Common myeloid progenitor, CD34-positive (primary cell): ENCODE measurements at regions not wholly inside any gene's neighbourhood (a gene's known extent, or its start where the extent isn't known, plus 50 kb on each side); places are given as distances from the start of the nearest gene placed in this dataset.

Experiments
- CTCF ChIA-PET: fragments of 350-600 bp; sonication (Branson Sonifier 250); formaldehyde crosslinking; loops from one replicate; lab custom pipeline; 2021; ENCODE audit warnings: antibody characterized with exemption; lab: Charles Lee
- POLR2A ChIA-PET: fragments of 350-600 bp; sonication (Branson Sonifier 250); formaldehyde crosslinking; loops from one replicate; lab custom pipeline; 2021; ENCODE audit warnings: antibody characterized with exemption; lab: Charles Lee
- DNase-seq, 3 donors: peaks; one replicate each; pipeline versions ENCODE4 v3.0.0 to v3.0.0-alpha.2; 2013
- H3K27ac ChIP-seq, 2 experiments: 1 replicate in 1 of 2; 2 replicates in 1 of 2; pipeline ENCODE4 v1.7.0; 2013; ENCODE audit warnings: inconsistent platforms in 2 of 2, low read length in 2 of 2, mild to moderate bottlenecking in 2 of 2, low read depth in 1 of 2, moderate library complexity in 1 of 2; ENCODE audit not compliant: severe bottlenecking in 2 of 2, insufficient read depth in 1 of 2, poor library complexity in 1 of 2
- H3K27me3 ChIP-seq, 5 experiments: replicated peaks in 2 of 5; 1 replicate in 3 of 5; 2 replicates in 2 of 5; pipeline versions ENCODE4 v1.6.1 to v1.7.0; 2013; ENCODE audit warnings: low read length in 4 of 5, mild to moderate bottlenecking in 2 of 5, moderate library complexity in 2 of 5, inconsistent platforms in 1 of 5; ENCODE audit not compliant: insufficient read depth in 5 of 5, control insufficient read depth in 4 of 5
- H3K36me3 ChIP-seq, 4 experiments: 1 replicate in 2 of 4; 2 replicates in 2 of 4; pipeline versions ENCODE4 v1.6.1 to v1.7.0; 2013; ENCODE audit warnings: low read length in 3 of 4, control low read depth in 1 of 4, mild to moderate bottlenecking in 1 of 4; ENCODE audit not compliant: control insufficient read depth in 4 of 4, insufficient read depth in 4 of 4
- H3K4me1 ChIP-seq, 4 experiments: 1 replicate in 3 of 4; 2 replicates in 1 of 4; pipeline versions ENCODE4 v1.6.1 to v1.7.1; 2013; ENCODE audit warnings: low read length in 3 of 4, mild to moderate bottlenecking in 3 of 4, control low read depth in 1 of 4, inconsistent platforms in 1 of 4, moderate library complexity in 1 of 4; ENCODE audit not compliant: control insufficient read depth in 4 of 4, insufficient read depth in 4 of 4; ENCODE audit errors: control extremely low read depth in 1 of 4
- H3K4me3 ChIP-seq, 7 experiments: 1 replicate in 4 of 7; 2 replicates in 3 of 7; pipeline versions ENCODE4 v1.5.1 to v1.7.0; 2013; ENCODE audit warnings: mild to moderate bottlenecking in 7 of 7, low read length in 6 of 7, moderate library complexity in 6 of 7, inconsistent platforms in 2 of 7, low read depth in 2 of 7, control low read depth in 1 of 7; ENCODE audit not compliant: insufficient read depth in 4 of 7, control insufficient read depth in 1 of 7; ENCODE audit errors: extremely low read depth in 1 of 7
- H3K9me3 ChIP-seq, 5 experiments: 1 replicate in 4 of 5; 2 replicates in 1 of 5; pipeline versions ENCODE4 v1.6.1 to v1.7.1; 2013; ENCODE audit warnings: low read length in 4 of 5, mild to moderate bottlenecking in 2 of 5, inconsistent platforms in 1 of 5, low read depth in 1 of 5, moderate library complexity in 1 of 5; ENCODE audit not compliant: control insufficient read depth in 4 of 5, insufficient read depth in 2 of 5; ENCODE audit errors: control extremely low read depth in 1 of 5
- WGBS: methylation state at CpG from one replicate; pipeline ENCODE4 v1.1.5; 2013; ENCODE audit not compliant: insufficient coverage; 5-methylcytosine and 5-hydroxymethylcytosine counted together

DNA sequence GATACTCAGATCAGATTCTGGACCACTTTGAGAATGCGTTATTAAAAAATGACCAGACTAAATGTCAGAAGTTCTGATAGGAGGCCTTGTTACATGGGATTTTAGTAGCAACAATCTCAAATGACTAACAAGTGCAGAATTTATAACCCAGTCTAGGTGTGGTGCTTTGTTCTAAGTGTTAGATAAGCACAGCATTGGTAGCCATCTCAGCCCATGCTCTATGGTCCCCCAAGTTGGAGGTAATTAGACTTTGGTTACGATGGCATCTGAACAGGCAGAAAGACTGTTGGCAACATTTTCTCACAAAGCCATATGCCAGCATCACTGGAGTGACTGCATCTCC lies 140.4 kb upstream of the RPS23 start:
- POLR2A ChIA-PET = no interaction called here
- Histone ChIP-seq H3K4me1 (peaks cover 4 to 16% (median 8%) of the 10 kb centered on the region in 4 experiments), H3K4me3 (no peak overlapping the region), H3K36me3 (no peaks in the 10 kb centered on the region), H3K9me3 (no peaks in the 10 kb centered on the region), H3K27me3 (no peaks in the 10 kb centered on the region), H3K27ac (peak overlapping the region in 1 of 2 experiments; percentile 60)
- CTCF ChIA-PET = no interaction called here
- DNase-seq = no peak
- WGBS = 100% methylated on average over 1 of the region's 2 CpGs

DNA sequence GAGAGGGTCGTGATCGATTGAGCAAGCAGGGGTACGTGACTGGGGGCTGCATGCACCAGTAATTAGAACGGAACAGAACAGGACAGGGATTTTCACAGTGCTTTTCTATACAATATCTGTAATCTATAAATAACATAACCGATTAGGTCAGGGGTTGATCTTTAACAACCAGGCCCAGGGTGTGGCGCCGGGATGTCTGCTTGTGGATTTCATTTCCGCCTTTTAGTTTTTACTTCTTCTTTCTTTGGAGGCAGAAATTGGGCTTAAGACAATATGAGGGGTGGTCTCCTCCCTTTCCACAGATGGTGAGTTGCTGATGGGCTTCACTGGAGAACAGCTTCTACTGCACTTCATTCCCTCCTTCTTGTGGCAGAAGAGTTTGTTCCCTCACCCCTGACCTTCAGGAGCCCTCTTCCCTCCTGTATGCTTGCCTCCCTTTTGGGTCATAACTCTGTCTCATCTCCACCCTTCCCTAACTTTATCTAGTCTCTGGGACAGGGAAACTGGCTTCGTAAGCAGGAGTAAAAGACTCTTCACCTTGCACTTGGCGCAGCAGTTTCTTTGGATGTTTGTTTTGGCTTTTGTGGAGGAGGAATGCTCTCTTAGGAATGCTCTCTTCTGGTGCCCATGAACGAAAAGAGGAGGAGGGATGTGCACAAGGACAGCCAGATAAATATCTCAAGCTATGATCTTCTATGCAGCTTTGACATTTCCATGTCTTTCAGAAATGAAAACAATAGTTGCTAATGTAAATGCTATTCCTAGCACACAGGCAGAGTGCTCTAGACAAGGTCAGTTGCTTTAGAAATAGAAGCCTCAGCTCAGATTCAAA lies 139.8 kb upstream of the RPS23 start:
- peak in 1 of 3 donors; percentile 32 for DNase-seq
- CTCF ChIA-PET = no interaction called here
- POLR2A ChIA-PET = no interaction called here
- Histone ChIP-seq H3K9me3 (no peaks in the 10 kb centered on the region), H3K27ac (peak overlapping the region in 1 of 2 experiments; percentile 60), H3K4me1 (peaks cover 4 to 22% (median 11%) of the 10 kb centered on the region in 4 experiments), H3K4me3 (no peak overlapping the region), H3K27me3 (no peaks in the 10 kb centered on the region), H3K36me3 (no peaks in the 10 kb centered on the region)
- WGBS = 80% methylated on average over 6 of the region's 11 CpGs

DNA sequence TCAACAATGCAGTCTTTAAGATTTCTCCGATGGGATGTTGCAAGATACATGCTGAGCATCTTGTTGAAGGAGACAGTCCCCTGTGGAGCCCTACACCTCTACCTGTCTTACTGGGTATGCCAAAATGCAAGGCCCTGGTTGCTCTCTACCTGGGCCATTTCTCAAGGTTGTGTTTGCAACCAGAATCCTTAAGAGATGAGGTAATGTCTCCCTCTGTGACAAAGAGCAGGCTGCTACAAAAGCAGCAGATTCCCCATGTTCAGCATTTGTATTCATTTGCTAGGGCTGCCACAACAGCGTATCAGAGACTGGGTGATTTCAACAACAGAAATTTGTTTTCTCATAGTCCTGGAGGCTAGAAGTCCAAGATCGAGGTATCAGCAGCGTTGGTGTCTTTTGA lies 138.4 kb upstream of the RPS23 start:
- Histone ChIP-seq H3K9me3 (no peaks in the 10 kb centered on the region), H3K27ac (no peak overlapping the region), H3K4me3 (no peak overlapping the region), H3K36me3 (no peaks in the 10 kb centered on the region), H3K4me1 (peaks cover 4 to 26% (median 12%) of the 10 kb centered on the region in 4 experiments), H3K27me3 (no peaks in the 10 kb centered on the region)
- WGBS = 100% methylated on average over 2 of the region's 4 CpGs
- POLR2A ChIA-PET = no interaction called here
- CTCF ChIA-PET = no interaction called here
- no peak for DNase-seq

DNA sequence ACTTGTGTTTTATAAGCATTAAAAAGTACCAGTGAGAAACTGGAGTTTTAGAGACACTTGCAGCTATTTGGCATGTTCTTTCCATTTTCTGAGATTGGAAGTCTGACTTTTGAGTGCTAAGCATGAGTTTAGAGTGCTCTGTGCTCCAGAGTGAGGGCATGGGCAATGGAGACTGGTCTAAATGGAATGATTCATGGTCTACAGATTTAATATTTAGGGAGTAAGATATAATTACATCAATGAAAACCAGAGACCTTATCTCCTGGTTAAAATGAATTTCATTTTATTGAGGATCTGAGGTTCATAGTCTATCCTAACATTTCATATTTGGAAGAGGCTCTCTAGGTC lies 135.9 kb upstream of the RPS23 start:
- Histone ChIP-seq H3K4me3 (no peak overlapping the region), H3K4me1 (peaks cover 4 to 26% (median 12%) of the 10 kb centered on the region in 4 experiments), H3K9me3 (no peaks in the 10 kb centered on the region), H3K27ac (no peak overlapping the region), H3K27me3 (no peaks in the 10 kb centered on the region), H3K36me3 (no peaks in the 10 kb centered on the region)
- ChIA-PET CTCF (no interaction called here), POLR2A (no interaction called here)
- DNase-seq = no peak

DNA sequence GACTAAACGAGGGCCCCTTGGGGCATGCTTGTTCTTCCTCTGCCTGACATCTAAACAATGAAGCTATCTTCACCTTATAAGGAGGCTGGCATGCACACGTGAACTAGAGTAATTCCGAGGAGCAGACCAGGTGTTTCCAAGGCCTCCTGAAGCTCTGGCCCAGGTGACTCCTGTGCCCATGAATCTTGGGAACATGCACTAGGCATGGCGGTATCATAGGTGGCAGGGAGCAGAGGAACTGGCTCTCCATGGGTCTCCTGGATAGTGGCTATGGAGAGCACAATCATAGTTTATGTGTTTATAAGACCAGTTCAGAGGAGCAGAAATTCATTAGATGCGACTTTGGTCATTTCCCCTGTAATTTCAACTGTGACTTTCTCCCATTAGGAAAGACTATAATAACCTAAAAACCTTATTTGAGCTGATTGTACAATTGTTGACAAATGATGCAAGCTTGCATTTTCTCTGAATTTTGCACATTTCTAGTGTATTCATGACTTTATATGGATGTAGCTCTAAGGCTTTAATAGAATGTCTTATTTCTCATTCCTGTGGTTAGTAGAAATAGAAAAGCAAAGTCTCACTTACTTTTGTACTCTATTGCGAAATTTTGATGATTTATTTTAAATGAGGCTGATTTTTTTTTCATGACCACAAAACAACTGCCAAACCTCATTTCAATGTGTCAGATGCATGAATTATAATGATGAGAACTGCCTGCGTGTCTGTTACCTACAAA lies 135.3 kb upstream of the RPS23 start:
- CTCF ChIA-PET = no interaction called here

DNA sequence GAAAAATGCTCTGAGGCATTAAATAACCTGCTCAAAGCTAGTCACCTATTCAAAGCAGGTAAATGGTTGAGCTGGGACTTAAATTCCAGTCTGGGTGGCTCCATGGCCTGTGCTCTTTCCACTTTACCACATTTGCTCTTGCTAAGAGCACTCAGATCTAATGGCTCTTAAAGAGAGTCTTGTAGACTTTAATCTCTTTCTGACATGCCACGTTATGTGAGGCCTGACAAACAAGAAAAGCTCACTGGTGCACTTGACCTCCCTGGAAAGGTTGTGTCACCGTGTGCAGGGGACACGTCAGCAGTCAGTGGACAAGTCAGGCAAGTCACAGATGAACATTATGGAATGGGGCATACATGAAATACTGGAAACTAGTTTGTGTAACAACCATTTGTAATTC lies 129.9 kb upstream of the RPS23 start:
- CTCF ChIA-PET = interaction anchor here (0.8 kb wide), 1 partner anchor 17 kb away, joined by 3 read pairs; no protein-coding TSS in a partner anchor
- POLR2A ChIA-PET = no interaction called here
- Histone ChIP-seq H3K27me3 (no peaks in the 10 kb centered on the region), H3K4me3 (no peak overlapping the region), H3K4me1 (peaks cover 0 to 4% (median 3%) of the 10 kb centered on the region in 4 experiments), H3K27ac (no peak overlapping the region), H3K36me3 (no peaks in the 10 kb centered on the region), H3K9me3 (peaks cover 0 to 18% (median 3%) of the 10 kb centered on the region in 5 experiments)
- DNase-seq = no peak
- 90% methylated on average over 1 of the region's 3 CpGs for WGBS

More for the DNA sequence above, 135.3 kb upstream of the RPS23 start:
- Histone ChIP-seq H3K9me3 (no peaks in the 10 kb centered on the region), H3K4me3 (no peak overlapping the region), H3K27me3 (no peaks in the 10 kb centered on the region), H3K36me3 (no peaks in the 10 kb centered on the region), H3K27ac (no peak overlapping the region), H3K4me1 (peaks cover 4 to 26% (median 12%) of the 10 kb centered on the region in 4 experiments)
- peak; percentile 27 to 87 (median 84) for DNase-seq
- WGBS = 94% methylated on average over 4 of the region's 7 CpGs
- POLR2A ChIA-PET = no interaction called here

DNA sequence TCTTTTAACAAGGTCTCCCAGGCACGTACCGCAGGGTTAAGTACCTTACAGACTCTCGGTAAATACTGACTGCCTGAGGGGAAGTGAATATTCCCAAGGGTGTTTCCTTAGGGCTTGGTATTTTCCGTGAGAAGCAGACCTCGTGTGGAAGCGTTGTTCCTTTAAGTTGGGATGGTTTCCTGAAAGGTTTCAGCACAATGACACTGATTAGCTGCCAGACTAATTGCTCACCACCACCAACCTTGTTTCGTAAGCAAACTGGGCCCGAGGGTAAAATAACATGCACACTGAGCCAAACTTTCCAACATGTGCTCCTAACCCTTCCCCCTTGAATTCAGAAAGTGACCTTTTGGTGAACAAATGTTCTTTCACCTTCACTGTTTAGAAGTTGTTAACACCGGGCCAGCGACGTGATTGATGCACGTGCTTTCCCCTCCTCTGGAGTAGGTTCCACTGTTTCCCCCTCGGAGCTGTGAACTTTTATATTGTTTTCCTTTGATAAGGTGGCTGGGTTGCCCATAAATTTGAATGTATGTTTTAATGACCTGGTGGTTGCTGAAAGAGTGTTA lies 128.1 kb upstream of the RPS23 start:
- H3K27me3 ChIP-seq = no peaks in the 10 kb centered on the region
- no peak overlapping the region for H3K4me3 ChIP-seq
- POLR2A ChIA-PET = no interaction called here
- WGBS = 93% methylated on average over 12 of the region's 13 CpGs
- no peaks in the 10 kb centered on the region for H3K4me1 ChIP-seq
- CTCF ChIA-PET = no interaction called here
- no peak overlapping the region for H3K27ac ChIP-seq
- H3K9me3 ChIP-seq = peaks cover 0 to 18% (median 3%) of the 10 kb centered on the region in 5 experiments
- H3K36me3 ChIP-seq = no peaks in the 10 kb centered on the region
- no peak for DNase-seq
